ENCODE measurements at regions not wholly inside any gene's neighbourhood (a gene's known extent, or its start where the extent isn't known, plus 50 kb on each side); places are given as distances from the start of the nearest gene placed in this dataset.

DNA sequence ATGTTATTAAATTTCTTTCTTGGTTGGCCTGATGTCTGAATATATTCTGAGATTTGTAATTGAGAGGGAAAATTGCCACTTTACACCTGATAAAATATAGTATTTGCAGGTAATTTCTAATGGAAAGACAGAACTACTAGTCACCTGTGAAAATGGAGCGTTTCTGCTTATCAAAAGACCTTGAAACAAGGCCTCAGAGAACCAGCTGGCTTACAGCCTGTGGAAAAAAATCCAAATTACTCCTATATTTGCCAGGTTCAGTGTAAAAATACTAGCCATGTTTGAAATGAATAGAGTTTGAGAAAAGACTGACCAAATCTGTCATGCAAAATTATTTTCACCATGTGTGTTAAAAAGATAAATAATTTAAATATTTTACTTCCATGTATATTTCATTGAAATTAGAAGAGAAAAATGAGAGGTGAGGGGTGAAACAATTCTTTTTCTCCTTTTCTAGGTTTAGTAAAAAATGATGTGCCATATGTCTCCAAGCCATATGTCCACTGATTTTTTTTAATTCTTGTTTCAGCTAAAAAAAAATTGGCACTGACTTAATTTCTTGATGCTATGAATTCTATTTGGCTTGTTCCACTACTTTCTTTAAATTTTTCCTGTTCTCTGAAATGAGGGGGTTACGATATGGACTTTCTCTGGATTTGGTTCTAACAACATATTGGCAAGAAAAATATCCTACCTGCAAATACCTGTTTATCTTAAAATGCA, 464.9 kb downstream of the GRXCR1 start:
- WGBS (ENCODE audit: low lambda C conversion rate): 42% methylated on average over 2 of the region's 2 CpGs
- Histone ChIP-seq H3K27ac (ENCODE audit: extremely low read length, insufficient read depth, low read length) (peak overlapping the region; percentile 50), H3K9me3 (ENCODE audit: low read length) (peaks cover 4% of the 10 kb centered on the region; the same call in 1 of the 2 replicates), H3K36me3 (replicated peaks in 1 of 2; ENCODE audit: control insufficient read depth in 1 of 2, insufficient read depth in 2 of 2, low read length in 2 of 2) (no peaks in the 10 kb centered on the region), H4K20me1 (ENCODE audit: insufficient read depth, low read length) (no peaks in the 10 kb centered on the region), H2AFZ (ENCODE audit: low read length) (no peak overlapping the region), H3K9ac (ENCODE audit: insufficient read depth, low read depth, low read length) (no peak overlapping the region), H3K4me3 (replicated peaks in 1 of 3; ENCODE audit: insufficient read depth in 1 of 3, low read depth in 2 of 3, low read length in 3 of 3) (no peak overlapping the region), H3K4me2 (ENCODE audit: low read depth, low read length) (peak overlapping the region; percentile 41), H3K79me2 (ENCODE audit: insufficient read depth, low read length) (no peaks in the 10 kb centered on the region), H3K27me3 (ENCODE audit: control insufficient read depth in 1 of 2, insufficient read depth in 2 of 2, low read length in 2 of 2) (no peaks in the 10 kb centered on the region), H3K4me1 (ENCODE audit: insufficient read depth, low read length) (peaks cover 72% of the 10 kb centered on the region)
- DNase-seq (ENCODE audit: low spot score) (no peak), FAIRE-seq (no peak), ATAC-seq (no peak)
- intact Hi-C loops (cut with micrococcal nuclease; ENCODE audit: unreplicated experiment): no loop called here
- in situ Hi-C loops (cut with HindIII; ENCODE audit: extremely low pct_ligation_motif_present, low pct_unique_long_range_greater_than_20kb): no loop called here
- BruUV-seq (replicated peaks): no TSS peak
- POLR2A ChIA-PET: no interaction called here
- CTCF ChIA-PET (ENCODE audit: low intra/inter-chr PET ratio, low total read pairs): no interaction called here
- no peak for TF ChIP-seq DR1 (CRISPR knock-in tag; IDR thresholded peaks at IDR 0.05)
- no peak for TF ChIP-seq TGIF2 (CRISPR knock-in tag; IDR thresholded peaks at IDR 0.05)
- TF ChIP-seq, protein P1, sequence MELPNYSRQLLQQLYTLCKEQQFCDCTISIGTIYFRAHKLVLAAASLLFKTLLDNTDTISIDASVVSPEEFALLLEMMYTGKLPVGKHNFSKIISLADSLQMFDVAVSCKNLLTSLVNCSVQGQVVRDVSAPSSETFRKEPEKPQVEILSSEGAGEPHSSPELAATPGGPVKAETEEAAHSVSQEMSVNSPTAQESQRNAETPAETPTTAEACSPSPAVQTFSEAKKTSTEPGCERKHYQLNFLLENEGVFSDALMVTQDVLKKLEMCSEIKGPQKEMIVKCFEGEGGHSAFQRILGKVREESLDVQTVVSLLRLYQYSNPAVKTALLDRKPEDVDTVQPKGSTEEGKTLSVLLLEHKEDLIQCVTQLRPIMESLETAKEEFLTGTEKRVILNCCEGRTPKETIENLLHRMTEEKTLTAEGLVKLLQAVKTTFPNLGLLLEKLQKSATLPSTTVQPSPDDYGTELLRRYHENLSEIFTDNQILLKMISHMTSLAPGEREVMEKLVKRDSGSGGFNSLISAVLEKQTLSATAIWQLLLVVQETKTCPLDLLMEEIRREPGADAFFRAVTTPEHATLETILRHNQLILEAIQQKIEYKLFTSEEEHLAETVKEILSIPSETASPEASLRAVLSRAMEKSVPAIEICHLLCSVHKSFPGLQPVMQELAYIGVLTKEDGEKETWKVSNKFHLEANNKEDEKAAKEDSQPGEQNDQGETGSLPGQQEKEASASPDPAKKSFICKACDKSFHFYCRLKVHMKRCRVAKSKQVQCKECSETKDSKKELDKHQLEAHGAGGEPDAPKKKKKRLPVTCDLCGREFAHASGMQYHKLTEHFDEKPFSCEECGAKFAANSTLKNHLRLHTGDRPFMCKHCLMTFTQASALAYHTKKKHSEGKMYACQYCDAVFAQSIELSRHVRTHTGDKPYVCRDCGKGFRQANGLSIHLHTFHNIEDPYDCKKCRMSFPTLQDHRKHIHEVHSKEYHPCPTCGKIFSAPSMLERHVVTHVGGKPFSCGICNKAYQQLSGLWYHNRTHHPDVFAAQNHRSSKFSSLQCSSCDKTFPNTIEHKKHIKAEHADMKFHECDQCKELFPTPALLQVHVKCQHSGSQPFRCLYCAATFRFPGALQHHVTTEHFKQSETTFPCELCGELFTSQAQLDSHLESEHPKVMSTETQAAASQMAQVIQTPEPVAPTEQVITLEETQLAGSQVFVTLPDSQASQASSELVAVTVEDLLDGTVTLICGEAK (IDR thresholded peaks at IDR 0.05): no peak
- TF ChIP-seq, protein P1 (CRISPR knock-in tag; IDR thresholded peaks at IDR 0.05): no peak
- TF ChIP-seq BCLAF1 (IDR thresholded peaks at IDR 0.05): no peak
- TF ChIP-seq ZNF740 (CRISPR knock-in tag; IDR thresholded peaks at IDR 0.05): no peak
- no peak for TF ChIP-seq ZFX (CRISPR knock-in tag; IDR thresholded peaks at IDR 0.05; ENCODE audit: low read depth)
- TF ChIP-seq SP5 (CRISPR knock-in tag; IDR thresholded peaks at IDR 0.05; ENCODE audit: borderline replicate concordance, low read depth): no peak
- no peak for TF ChIP-seq SIX4 (CRISPR knock-in tag; IDR thresholded peaks at IDR 0.05)
- no peak for TF ChIP-seq ZNF326 (CRISPR knock-in tag; IDR thresholded peaks at IDR 0.05; ENCODE audit: borderline replicate concordance)
- no peak for TF ChIP-seq ZSCAN22 (CRISPR knock-in tag; IDR thresholded peaks at IDR 0.05)
- no peak for TF ChIP-seq FOXM1 (CRISPR knock-in tag; IDR thresholded peaks at IDR 0.05)

All from HepG2 (cell line).